Liver (tissue), 8 donors: ENCODE measurements at regions not wholly inside any gene's neighbourhood (a gene's known extent, or its start where the extent isn't known, plus 50 kb on each side); places are given as distances from the start of the nearest gene placed in this dataset.

Experiments
- DNase-seq: peaks from one replicate; pipeline ENCODE4 v3.0.0-alpha.2; 2017; ENCODE audit warnings: low spot score
- H3K27ac ChIP-seq, 2 donors: one replicate each; pipeline ENCODE4 v1.7.0; 2013; ENCODE audit warnings: inconsistent platforms in 2 of 2, low read length in 2 of 2, control low read depth in 1 of 2, low read depth in 1 of 2, mild to moderate bottlenecking in 1 of 2
- H3K27me3 ChIP-seq, 4 donors: one replicate each; pipeline versions ENCODE4 v1.6.1 to v1.7.0; 2013; ENCODE audit warnings: low read length in 3 of 4, inconsistent platforms in 1 of 4, mild to moderate bottlenecking in 1 of 4, moderate library complexity in 1 of 4; ENCODE audit not compliant: control insufficient read depth in 4 of 4, insufficient read depth in 4 of 4
- H3K36me3 ChIP-seq, 4 donors: one replicate each; pipeline versions ENCODE4 v1.6.1 to v1.7.0; 2013; ENCODE audit warnings: low read length in 3 of 4, mild to moderate bottlenecking in 3 of 4, low read depth in 1 of 4, moderate library complexity in 1 of 4; ENCODE audit not compliant: control insufficient read depth in 4 of 4, insufficient read depth in 3 of 4
- H3K4me1 ChIP-seq, 4 donors: one replicate each; pipeline versions ENCODE4 v1.6.1 to v1.7.0; 2013; ENCODE audit warnings: low read length in 3 of 4, mild to moderate bottlenecking in 3 of 4, moderate library complexity in 1 of 4; ENCODE audit not compliant: control insufficient read depth in 4 of 4, insufficient read depth in 4 of 4
- H3K4me3 ChIP-seq, 3 donors: one replicate each; pipeline versions ENCODE4 v1.6.1 to v1.7.0; 2013; ENCODE audit warnings: low read length in 3 of 3, control low read depth in 1 of 3, low read depth in 1 of 3, mild to moderate bottlenecking in 1 of 3
- H3K9ac ChIP-seq, 2 donors: one replicate each; pipeline ENCODE4 v1.7.0; 2013; ENCODE audit warnings: low read length in 2 of 2, mild to moderate bottlenecking in 2 of 2, moderate library complexity in 2 of 2, control low read depth in 1 of 2, low read depth in 1 of 2
- H3K9me3 ChIP-seq, 4 donors: one replicate each; pipeline versions ENCODE4 v1.6.1 to v1.7.0; 2013; ENCODE audit warnings: low read length in 3 of 4; ENCODE audit not compliant: control insufficient read depth in 4 of 4
- ATF3 ChIP-seq: IDR thresholded peaks from 2 replicates; pipeline ENCODE4 v1.6.1; 2016; ENCODE audit warnings: antibody characterized with exemption
- CTCF ChIP-seq: fragments of 150-350 bp; IDR thresholded peaks from 2 replicates; pipeline ENCODE4 v1.5.1; 2017; ENCODE audit warnings: improper control_type of control experiment, low read depth, low read length; ENCODE audit not compliant: missing input control
- EGR1 ChIP-seq, 2 donors: IDR thresholded peaks; 2 replicates each; pipeline ENCODE4 v1.6.1; 2016 to 2018; ENCODE audit warnings: antibody characterized with exemption in 2 of 2, low read depth in 2 of 2
- FOXA1 ChIP-seq: IDR thresholded peaks from 2 replicates; pipeline ENCODE4 v1.6.1; 2016; ENCODE audit warnings: antibody characterized with exemption
- FOXA2 ChIP-seq: IDR thresholded peaks from 2 replicates; pipeline ENCODE4 v1.6.1; 2016; ENCODE audit warnings: antibody characterized with exemption
- GABPA ChIP-seq, 2 donors: IDR thresholded peaks in 1 of 2; conservative IDR thresholded peaks in 1 of 2; 2 replicates each; pipeline ENCODE4 v1.6.1; 2016; ENCODE audit warnings: antibody characterized with exemption in 2 of 2, mild to moderate bottlenecking in 1 of 2, moderate library complexity in 1 of 2
- HNF4A ChIP-seq, 2 donors: conservative IDR thresholded peaks; 2 replicates each; pipeline ENCODE4 v1.6.1; 2016; ENCODE audit warnings: antibody characterized with exemption in 2 of 2, mild to moderate bottlenecking in 2 of 2
- HNF4G ChIP-seq: IDR thresholded peaks from 2 replicates; pipeline ENCODE4 v1.6.1; 2016; ENCODE audit warnings: antibody characterized with exemption
- JUND ChIP-seq, 2 donors: IDR thresholded peaks; 2 replicates each; pipeline ENCODE4 v1.6.1; 2016; ENCODE audit warnings: antibody characterized with exemption in 2 of 2
- NR2F2 ChIP-seq: IDR thresholded peaks from 2 replicates; pipeline ENCODE4 v1.6.1; 2016; ENCODE audit warnings: antibody characterized with exemption
- RAD21 ChIP-seq, 2 donors: IDR thresholded peaks; 2 replicates each; pipeline ENCODE4 v1.6.1; 2016; ENCODE audit warnings: antibody characterized with exemption in 2 of 2, mild to moderate bottlenecking in 2 of 2
- RXRA ChIP-seq, 2 donors: IDR thresholded peaks; 2 replicates each; pipeline ENCODE4 v1.6.1; 2017 to 2018; ENCODE audit warnings: antibody characterized with exemption in 2 of 2, mild to moderate bottlenecking in 1 of 2
- SP1 ChIP-seq: IDR thresholded peaks from 2 replicates; pipeline ENCODE4 v1.6.1; 2018; ENCODE audit warnings: antibody characterized with exemption, mild to moderate bottlenecking
- TAF1 ChIP-seq: conservative IDR thresholded peaks from 2 replicates; pipeline ENCODE4 v1.6.1; 2016; ENCODE audit warnings: antibody characterized with exemption, mild to moderate bottlenecking
- YY1 ChIP-seq: IDR thresholded peaks from 2 replicates; pipeline ENCODE4 v1.6.1; 2016; ENCODE audit warnings: antibody characterized with exemption, mild to moderate bottlenecking
- ZBTB33 ChIP-seq: IDR thresholded peaks from 2 replicates; pipeline ENCODE4 v1.6.1; 2016; ENCODE audit warnings: antibody characterized with exemption
- WGBS: extraction: QIAGEN DNeasy Blood & Tissue Kit; methylation state at CpG from one replicate; pipeline ENCODE4 v1.1.7; 2013; 5-methylcytosine and 5-hydroxymethylcytosine counted together
- TF ChIP-seq, protein P1 (sequence below): IDR thresholded peaks from 2 replicates; pipeline ENCODE4 v1.6.1; 2016; ENCODE audit warnings: antibody characterized with exemption
- TF ChIP-seq, protein P2 (sequence below): IDR thresholded peaks from 2 replicates; pipeline ENCODE4 v1.6.1; 2016; ENCODE audit warnings: antibody characterized with exemption, mild to moderate bottlenecking
- donor health status: healthy.
- donor health status: healthy.
- donor health status: healthy.
- donor health status: healthy.
- donor health status: healthy.

DNA sequence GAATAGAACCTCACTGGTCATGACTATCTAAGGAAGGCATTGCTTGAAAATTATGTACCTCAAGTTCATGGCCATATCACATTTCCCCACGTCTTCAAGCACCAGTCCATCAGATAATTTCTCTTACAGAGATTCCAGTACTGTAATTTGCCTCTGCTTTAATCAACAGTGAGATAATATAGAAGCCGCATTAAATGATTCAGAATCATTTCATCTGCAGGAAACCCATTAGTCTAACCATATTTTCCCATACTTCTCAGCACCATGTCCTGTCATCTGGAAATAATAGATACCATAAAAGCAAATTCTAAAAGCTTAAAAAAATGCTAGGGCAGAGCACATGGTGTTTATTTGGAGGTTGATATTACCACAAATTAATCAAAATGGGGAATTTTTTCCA, 310.3 kb upstream of the SLIT2 start (continued):
- TF ChIP-seq CTCF = no peak
- TF ChIP-seq FOXA1 = no peak
- TF ChIP-seq TAF1 = no peak
- TF ChIP-seq HNF4G = no peak

GRCh38 chr4:19940861-19941260, 310.8 kb upstream of the SLIT2 start:
- Histone ChIP-seq H3K9me3 (no peaks in the 10 kb centered on the region), H3K36me3 (no peaks in the 10 kb centered on the region), H3K27ac (no peak overlapping the region), H3K27me3 (no peaks in the 10 kb centered on the region), H3K4me1 (no peaks in the 10 kb centered on the region), H3K4me3 (no peak overlapping the region), H3K9ac (no peak overlapping the region)
- no peak for DNase-seq
- 63% methylated on average over 1 of the region's 1 CpG for WGBS
- no peak for TF ChIP-seq CTCF
- TF ChIP-seq ZBTB33 = no peak
- no peak for TF ChIP-seq TAF1
- TF ChIP-seq RAD21 (IDR thresholded peaks at IDR 0.05) = no peak
- no peak for TF ChIP-seq ATF3
- TF ChIP-seq NR2F2 = no peak
- no peak for TF ChIP-seq EGR1 (IDR thresholded peaks at IDR 0.05; ENCODE audit: low read depth in 2 of 2)
- TF ChIP-seq, protein P1, sequence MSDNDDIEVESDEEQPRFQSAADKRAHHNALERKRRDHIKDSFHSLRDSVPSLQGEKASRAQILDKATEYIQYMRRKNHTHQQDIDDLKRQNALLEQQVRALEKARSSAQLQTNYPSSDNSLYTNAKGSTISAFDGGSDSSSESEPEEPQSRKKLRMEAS = no peak
- no peak for TF ChIP-seq HNF4A (conservative IDR thresholded peaks at IDR 0.05)
- TF ChIP-seq SP1 = no peak
- TF ChIP-seq FOXA1 = no peak
- no peak for TF ChIP-seq FOXA2
- no peak for TF ChIP-seq JUND (IDR thresholded peaks at IDR 0.05)

DNA sequence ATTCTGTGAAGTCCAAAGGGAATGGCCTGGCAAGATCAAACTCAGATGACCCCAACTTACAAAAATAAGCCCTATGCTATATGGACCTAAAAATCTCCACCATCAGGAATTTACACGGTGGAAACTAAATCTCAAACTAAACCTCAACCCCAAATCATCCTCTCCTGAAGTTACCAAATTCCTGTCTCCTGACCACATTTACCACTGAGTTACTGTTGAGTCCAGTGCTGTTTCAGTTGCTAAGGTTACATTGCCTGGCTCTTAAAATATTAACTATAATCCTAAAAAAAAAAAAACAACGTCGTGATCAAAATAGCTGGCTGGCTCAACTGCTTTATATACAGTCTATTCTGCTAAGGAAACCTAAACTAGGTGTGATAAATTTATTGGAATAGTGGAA, 315.2 kb upstream of the SLIT2 start:
- Histone ChIP-seq H3K9me3 (no peaks in the 10 kb centered on the region), H3K9ac (no peak overlapping the region), H3K36me3 (no peaks in the 10 kb centered on the region), H3K4me3 (no peak overlapping the region), H3K27me3 (no peaks in the 10 kb centered on the region), H3K4me1 (no peaks in the 10 kb centered on the region), H3K27ac (no peak overlapping the region)
- WGBS = 49% methylated on average over 3 of the region's 3 CpGs
- TF ChIP-seq JUND (IDR thresholded peaks at IDR 0.05) (no peak), RAD21 (IDR thresholded peaks at IDR 0.05) (no peak), NR2F2 (no peak), GABPA (IDR thresholded peaks at IDR 0.05 in 1 of 2, conservative IDR thresholded peaks at IDR 0.05 in 1 of 2) (no peak), ATF3 (no peak), HNF4A (conservative IDR thresholded peaks at IDR 0.05) (no peak), ZBTB33 (no peak), YY1 (no peak), FOXA2 (no peak), SP1 (no peak), HNF4G (no peak), RXRA (IDR thresholded peaks at IDR 0.05) (no peak)
- TF ChIP-seq, protein P2, sequence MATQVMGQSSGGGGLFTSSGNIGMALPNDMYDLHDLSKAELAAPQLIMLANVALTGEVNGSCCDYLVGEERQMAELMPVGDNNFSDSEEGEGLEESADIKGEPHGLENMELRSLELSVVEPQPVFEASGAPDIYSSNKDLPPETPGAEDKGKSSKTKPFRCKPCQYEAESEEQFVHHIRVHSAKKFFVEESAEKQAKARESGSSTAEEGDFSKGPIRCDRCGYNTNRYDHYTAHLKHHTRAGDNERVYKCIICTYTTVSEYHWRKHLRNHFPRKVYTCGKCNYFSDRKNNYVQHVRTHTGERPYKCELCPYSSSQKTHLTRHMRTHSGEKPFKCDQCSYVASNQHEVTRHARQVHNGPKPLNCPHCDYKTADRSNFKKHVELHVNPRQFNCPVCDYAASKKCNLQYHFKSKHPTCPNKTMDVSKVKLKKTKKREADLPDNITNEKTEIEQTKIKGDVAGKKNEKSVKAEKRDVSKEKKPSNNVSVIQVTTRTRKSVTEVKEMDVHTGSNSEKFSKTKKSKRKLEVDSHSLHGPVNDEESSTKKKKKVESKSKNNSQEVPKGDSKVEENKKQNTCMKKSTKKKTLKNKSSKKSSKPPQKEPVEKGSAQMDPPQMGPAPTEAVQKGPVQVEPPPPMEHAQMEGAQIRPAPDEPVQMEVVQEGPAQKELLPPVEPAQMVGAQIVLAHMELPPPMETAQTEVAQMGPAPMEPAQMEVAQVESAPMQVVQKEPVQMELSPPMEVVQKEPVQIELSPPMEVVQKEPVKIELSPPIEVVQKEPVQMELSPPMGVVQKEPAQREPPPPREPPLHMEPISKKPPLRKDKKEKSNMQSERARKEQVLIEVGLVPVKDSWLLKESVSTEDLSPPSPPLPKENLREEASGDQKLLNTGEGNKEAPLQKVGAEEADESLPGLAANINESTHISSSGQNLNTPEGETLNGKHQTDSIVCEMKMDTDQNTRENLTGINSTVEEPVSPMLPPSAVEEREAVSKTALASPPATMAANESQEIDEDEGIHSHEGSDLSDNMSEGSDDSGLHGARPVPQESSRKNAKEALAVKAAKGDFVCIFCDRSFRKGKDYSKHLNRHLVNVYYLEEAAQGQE = no peak
- no peak for DNase-seq
